Fibroblast of skin of left quadriceps (primary cell): ENCODE measurements at regions not wholly inside any gene's neighbourhood (a gene's known extent, or its start where the extent isn't known, plus 50 kb on each side); places are given as distances from the start of the nearest gene placed in this dataset.

ENCODE experiments used
- DNase-seq, 2 experiments: peaks; one replicate each; pipeline ENCODE4 v3.0.0-alpha.2; 2013; ENCODE audit warnings: low read depth in 2 of 2

- DNase-seq = peak; percentile 68 to 73
Observed at GRCh38 chr5:160508780-160509361, 87.2 kb downstream of the PTTG1 start.

DNA sequence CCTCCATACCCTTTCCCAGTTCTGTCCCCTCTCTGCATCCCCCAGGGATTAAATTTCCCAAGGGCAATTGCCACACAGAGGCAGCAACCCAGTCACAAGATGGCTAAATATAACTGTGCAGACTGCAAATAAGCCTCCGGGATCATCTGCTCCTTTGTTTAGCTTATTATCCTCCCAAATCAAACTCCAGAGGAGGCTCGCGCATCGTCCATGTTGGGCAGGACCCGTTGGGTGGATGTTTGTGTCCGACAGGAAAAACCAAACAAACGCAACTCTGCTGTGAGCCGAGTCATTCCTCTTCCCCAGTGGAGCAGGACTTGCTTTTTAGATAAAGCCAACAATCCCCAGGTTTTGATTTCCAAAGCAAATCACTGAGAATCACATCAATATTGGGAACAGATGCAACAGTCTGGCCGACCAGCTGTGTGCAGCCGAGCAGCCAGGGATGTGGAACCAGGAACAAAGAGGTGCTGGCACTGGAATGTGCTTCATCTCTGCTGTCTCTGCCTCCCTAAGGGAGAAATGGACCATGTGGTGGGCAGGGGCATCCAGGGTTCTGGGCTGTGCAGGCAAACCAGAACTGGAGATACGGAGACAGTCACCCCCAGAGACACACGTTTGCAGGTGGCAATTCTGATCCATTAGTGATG, 89.8 kb downstream of the PTTG1 start:
- DNase-seq = no peak
